ENCODE measurements at regions not wholly inside any gene's neighbourhood (a gene's known extent, or its start where the extent isn't known, plus 50 kb on each side); places are given as distances from the start of the nearest gene placed in this dataset.

GRCh38 chr5:3043600-3043999 is 292.1 kb upstream of the IRX2 start:
- DNase-seq (ENCODE audit: insufficient read length, low spot score), result no peak
- no peak for TF ChIP-seq CTCF (IDR thresholded peaks at IDR 0.05; ENCODE audit: insufficient read depth, missing control alignments)
- FAIRE-seq, result no peak

GRCh38 chr5:3041001-3041400 is 289.5 kb upstream of the IRX2 start:
- FAIRE-seq (no peak), DNase-seq (ENCODE audit: insufficient read length, low spot score) (no peak)
- no peak for TF ChIP-seq CTCF (IDR thresholded peaks at IDR 0.05; ENCODE audit: insufficient read depth, missing control alignments)

GRCh38 chr5:3036041-3036788 is 284.7 kb upstream of the IRX2 start:
- no peak for FAIRE-seq
- no peak for TF ChIP-seq CTCF (IDR thresholded peaks at IDR 0.05; ENCODE audit: insufficient read depth, missing control alignments)
- no peak for DNase-seq (ENCODE audit: insufficient read length, low spot score)

GRCh38 chr5:3035452-3035851 is 284.0 kb upstream of the IRX2 start:
- FAIRE-seq (no peak), DNase-seq (ENCODE audit: insufficient read length, low spot score) (no peak)
- no peak for TF ChIP-seq CTCF (IDR thresholded peaks at IDR 0.05; ENCODE audit: insufficient read depth, missing control alignments)

- no peak for FAIRE-seq
- DNase-seq (ENCODE audit: insufficient read length, low spot score), result no peak
- TF ChIP-seq CTCF (IDR thresholded peaks at IDR 0.05; ENCODE audit: insufficient read depth, missing control alignments), result no peak
Observed at GRCh38 chr5:3034881-3035280, 283.4 kb upstream of the IRX2 start.

GRCh38 chr5:3034449-3034848 is 283.0 kb upstream of the IRX2 start:
- TF ChIP-seq CTCF (IDR thresholded peaks at IDR 0.05; ENCODE audit: insufficient read depth, missing control alignments), result no peak
- DNase-seq (ENCODE audit: insufficient read length, low spot score) (no peak), FAIRE-seq (no peak)

- FAIRE-seq (no peak), DNase-seq (ENCODE audit: insufficient read length, low spot score) (no peak)
- no peak for TF ChIP-seq CTCF (IDR thresholded peaks at IDR 0.05; ENCODE audit: insufficient read depth, missing control alignments)
Observed at GRCh38 chr5:3033033-3033755, 281.7 kb upstream of the IRX2 start.
